Suprapubic skin (tissue), 4 donors: ENCODE measurements at regions not wholly inside any gene's neighbourhood (a gene's known extent, or its start where the extent isn't known, plus 50 kb on each side); places are given as distances from the start of the nearest gene placed in this dataset.

Source experiments
- CTCF ChIP-seq, 2 donors: fragments of 200-600 bp in 1 of 2; fragments of 450-650 bp in 1 of 2; sonication (generic) in 1 of 2; IDR thresholded peaks; one replicate each; pipeline ENCODE4 v1.5.1; 2016 to 2019; ENCODE audit warnings: antibody characterized with exemption in 2 of 2, mild to moderate bottlenecking in 1 of 2, moderate library complexity in 1 of 2
- EP300 ChIP-seq: sonication (generic); formaldehyde crosslinking; IDR thresholded peaks from one replicate; pipeline ENCODE4 v1.6.1; 2017; ENCODE audit warnings: antibody characterized with exemption
- POLR2A ChIP-seq, 2 donors: fragments of 450-650 bp; IDR thresholded peaks; one replicate each; pipeline ENCODE4 v1.6.1; 2017; ENCODE audit warnings: antibody characterized with exemption in 2 of 2, mild to moderate bottlenecking in 2 of 2, moderate library complexity in 2 of 2
- POLR2AphosphoS5 ChIP-seq, 3 donors: sonication (generic); formaldehyde crosslinking; IDR thresholded peaks; one replicate each; pipeline ENCODE4 v1.6.1; 2017; ENCODE audit warnings: antibody characterized with exemption in 3 of 3

GRCh38 chr5:57841676-57842363, 359.2 kb upstream of the ACTBL2 start:
- TF ChIP-seq EP300 (no peak), CTCF (IDR thresholded peaks at IDR 0.05) (no peak), POLR2AphosphoS5 (IDR thresholded peaks at IDR 0.05) (no peak), POLR2A (IDR thresholded peaks at IDR 0.05) (no peak)
